Dermis blood vessel endothelial cell (primary cell): ENCODE measurements at regions not wholly inside any gene's neighbourhood (a gene's known extent, or its start where the extent isn't known, plus 50 kb on each side); places are given as distances from the start of the nearest gene placed in this dataset.
"Not testable (repeated sequence)": the region's sequence is repeated elsewhere in the genome, so short reads cannot be mapped to it uniquely, and the experiment has no call there.

ENCODE experiments used
- DNase-seq: peaks from one replicate; pipeline ENCODE4 v3.0.0; 2010

GRCh38 chr7:128561116-128561722 is 84.7 kb downstream of the METTL2B start:
- not testable (repeated sequence) for DNase-seq

GRCh38 chr7:128562795-128563194 is 86.2 kb downstream of the METTL2B start:
- not testable (repeated sequence) for DNase-seq

DNA sequence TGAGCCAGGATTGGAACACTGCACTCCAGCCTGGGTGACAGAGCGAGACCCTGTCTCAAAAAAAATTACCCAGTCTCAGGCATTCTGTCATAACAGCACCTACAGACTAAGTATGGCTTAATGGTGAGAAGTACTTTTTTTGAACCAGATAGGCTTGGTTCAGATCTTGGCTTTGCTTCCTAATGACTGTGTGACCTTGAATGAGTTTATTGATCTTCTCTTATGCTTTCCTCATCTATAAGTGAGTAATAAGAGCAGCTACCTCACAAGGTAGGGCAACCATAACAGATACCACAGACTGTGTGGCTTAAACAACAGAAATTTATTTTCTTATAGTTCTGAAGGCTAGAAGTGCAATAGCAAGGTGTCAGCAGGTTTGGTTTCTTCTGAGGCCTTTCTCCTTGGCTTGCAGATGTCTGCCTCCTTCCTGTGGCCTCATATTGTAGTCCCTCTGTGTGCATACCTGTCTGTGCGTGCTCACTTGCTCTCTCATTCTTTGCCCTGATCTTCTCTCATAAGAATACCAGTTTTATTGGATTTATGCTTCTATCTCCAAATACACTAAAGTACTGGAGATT is 87.7 kb downstream of the METTL2B start:
- DNase-seq = not testable (repeated sequence)

- DNase-seq = not testable (repeated sequence)
Observed at GRCh38 chr7:128564932-128565864, 88.7 kb downstream of the METTL2B start.

GRCh38 chr7:128575277-128575676 is 96.8 kb upstream of the GARIN1A start:
- not testable (repeated sequence) for DNase-seq

DNA sequence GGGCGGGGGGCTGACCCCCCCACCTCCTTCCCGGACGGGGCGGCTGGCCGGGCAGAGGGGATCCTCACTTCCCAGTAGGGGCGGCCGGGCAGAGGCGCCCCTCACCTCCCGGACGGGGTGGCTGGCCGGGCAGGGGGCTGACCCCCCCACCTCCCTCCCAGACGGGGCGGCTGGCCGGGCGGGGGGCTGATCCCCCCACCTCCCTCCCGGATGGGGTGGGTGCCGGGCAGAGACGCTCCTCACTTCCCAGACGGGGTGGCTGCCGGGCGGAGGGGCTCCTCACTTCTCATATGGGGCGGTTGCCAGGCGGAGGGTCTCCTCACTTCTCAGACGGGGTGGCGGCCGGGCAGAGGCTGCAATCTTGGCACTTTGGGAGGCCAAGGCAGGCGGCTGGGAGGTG is 95.1 kb upstream of the GARIN1A start:
- DNase-seq = not testable (repeated sequence)

DNA sequence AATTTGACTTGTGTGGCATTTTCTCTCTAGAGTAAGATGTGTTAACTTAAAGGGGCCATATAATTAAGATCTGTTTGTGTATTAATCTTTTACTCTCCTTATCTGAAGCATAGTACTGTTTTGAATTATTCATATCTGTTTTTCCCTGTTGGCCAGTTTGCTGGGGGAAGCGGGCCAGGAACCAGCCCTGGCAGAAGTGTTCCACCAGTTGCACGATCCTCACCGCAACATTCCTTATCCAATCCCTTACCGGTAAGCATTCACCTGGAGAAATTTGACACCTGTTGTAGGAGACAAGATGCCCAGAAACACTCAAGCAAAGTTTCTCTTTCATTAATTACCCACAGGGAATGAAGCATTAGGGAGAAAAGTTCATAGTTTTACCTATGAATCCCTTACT is 92.2 kb upstream of the GARIN1A start:
- not testable (repeated sequence) for DNase-seq

GRCh38 chr7:128581100-128581499 is 91.0 kb upstream of the GARIN1A start:
- DNase-seq = peak; percentile 35

GRCh38 chr7:128581825-128582561 is 90.1 kb upstream of the GARIN1A start:
- not testable (repeated sequence) for DNase-seq

DNA sequence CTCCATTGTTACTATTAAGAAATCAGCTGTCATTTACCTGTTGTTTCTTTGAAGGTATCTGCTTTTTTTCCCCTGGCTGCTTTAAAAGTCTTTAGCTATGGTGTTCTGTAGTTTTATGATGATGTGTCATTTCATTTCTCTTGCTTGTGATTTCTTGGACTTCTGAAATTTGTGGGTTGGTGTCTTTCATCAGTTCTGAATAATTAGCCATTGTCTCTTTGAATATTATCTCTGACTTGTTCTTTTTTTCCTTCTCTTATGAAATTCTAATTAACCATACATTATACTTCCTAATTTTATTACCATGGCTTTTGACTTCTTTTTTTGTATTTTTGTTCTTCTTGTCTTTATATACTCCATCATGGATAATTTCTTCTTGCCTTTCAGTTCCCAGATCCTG is 85.4 kb upstream of the GARIN1A start:
- not testable (repeated sequence) for DNase-seq

DNA sequence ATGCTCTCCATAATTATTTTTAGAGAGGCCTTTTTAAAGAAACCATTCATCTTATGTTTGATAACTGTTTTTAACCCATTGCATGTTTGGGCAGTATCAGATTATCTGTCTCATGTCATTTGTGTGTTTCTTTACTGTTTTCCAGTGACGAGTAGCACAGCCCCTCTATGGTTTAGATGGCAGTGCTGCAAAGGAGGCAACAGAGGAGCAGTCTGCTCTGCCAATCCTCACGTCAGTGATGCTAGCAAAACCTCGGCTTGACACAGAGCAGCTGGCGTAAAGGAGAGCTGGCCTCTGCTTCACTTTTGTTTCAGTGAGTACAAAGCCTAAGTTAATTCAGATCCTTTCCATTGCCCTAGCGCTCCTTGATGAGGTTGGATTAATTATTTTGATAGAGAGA is 80.4 kb upstream of the GARIN1A start:
- no peak for DNase-seq

- not testable (repeated sequence) for DNase-seq
Observed at GRCh38 chr7:128592209-128592608, 79.9 kb upstream of the GARIN1A start.

- not testable (repeated sequence) for DNase-seq
Observed at GRCh38 chr7:128594061-128594460, 78.0 kb upstream of the GARIN1A start.

- DNase-seq = not testable (repeated sequence)
Observed at GRCh38 chr7:128596336-128597128, 75.6 kb upstream of the GARIN1A start.

DNA sequence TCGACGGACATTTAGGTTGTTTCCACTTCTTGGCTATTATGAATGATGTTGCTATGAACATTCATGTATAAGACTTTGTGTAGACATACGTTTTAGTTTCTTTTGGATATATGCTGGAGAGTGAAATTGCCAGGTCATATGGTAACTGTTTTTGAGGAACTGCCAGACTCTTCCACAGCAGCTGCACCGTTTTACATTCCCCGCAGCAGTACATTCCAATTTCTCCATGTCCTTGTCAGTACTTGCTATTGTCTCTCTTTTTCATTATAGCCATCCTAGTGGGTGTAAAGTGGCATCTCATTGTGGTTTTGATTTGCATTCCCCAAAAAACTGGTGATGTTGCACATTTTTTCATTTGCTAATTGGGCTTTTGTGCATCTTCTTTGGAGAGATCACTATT is 73.1 kb upstream of the GARIN1A start:
- not testable (repeated sequence) for DNase-seq

GRCh38 chr7:128608678-128609421 is 63.2 kb upstream of the GARIN1A start:
- peak; percentile 56 for DNase-seq

GRCh38 chr7:128613366-128613765 is 58.7 kb upstream of the GARIN1A start:
- not testable (repeated sequence) for DNase-seq

GRCh38 chr7:128614812-128615211 is 57.3 kb upstream of the GARIN1A start:
- DNase-seq = not testable (repeated sequence)

- DNase-seq = not testable (repeated sequence)
Observed at GRCh38 chr7:128616799-128617198, 55.3 kb upstream of the GARIN1A start.
